HG03354 (cell line): ENCODE measurements at regions not wholly inside any gene's neighbourhood (a gene's known extent, or its start where the extent isn't known, plus 50 kb on each side); places are given as distances from the start of the nearest gene placed in this dataset.
"Not testable (repeated sequence)": the region's sequence is repeated elsewhere in the genome, so short reads cannot be mapped to it uniquely, and the experiment has no call there.

Experiments
- ATAC-seq: cut with Tn5 transposase; IDR thresholded peaks from one replicate; pipeline ENCODE4 v1.9.1; 2021; ENCODE audit warnings: mild to moderate bottlenecking; ENCODE audit not compliant: unreplicated experiment, poor library complexity, severe bottlenecking

- ATAC-seq, result no peak
Observed at GRCh38 chr18:35770376-35771014, 189.0 kb downstream of the GALNT1 start.

- no peak for ATAC-seq
Observed at GRCh38 chr18:35771172-35771571, 189.6 kb downstream of the GALNT1 start.

DNA sequence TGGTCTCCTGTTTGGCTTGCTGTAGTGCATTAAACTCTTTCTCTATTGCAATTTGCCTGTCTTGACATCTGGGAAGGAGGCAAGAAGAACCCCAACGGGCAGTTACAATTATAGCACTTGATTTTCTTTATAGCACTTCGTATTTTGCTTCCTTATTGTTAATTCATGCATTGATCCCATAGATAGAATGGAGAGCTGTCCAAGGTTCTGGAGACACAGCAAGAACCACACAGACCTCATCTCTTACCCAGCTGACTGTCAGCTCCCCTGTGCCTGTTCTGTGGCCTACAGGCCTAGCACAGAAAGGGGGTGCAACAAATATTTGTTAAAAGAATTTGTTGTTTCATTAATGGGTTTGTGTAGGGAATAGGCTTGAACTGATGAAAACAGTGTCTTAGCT lies 194.3 kb downstream of the GALNT1 start:
- ATAC-seq, result no peak

DNA sequence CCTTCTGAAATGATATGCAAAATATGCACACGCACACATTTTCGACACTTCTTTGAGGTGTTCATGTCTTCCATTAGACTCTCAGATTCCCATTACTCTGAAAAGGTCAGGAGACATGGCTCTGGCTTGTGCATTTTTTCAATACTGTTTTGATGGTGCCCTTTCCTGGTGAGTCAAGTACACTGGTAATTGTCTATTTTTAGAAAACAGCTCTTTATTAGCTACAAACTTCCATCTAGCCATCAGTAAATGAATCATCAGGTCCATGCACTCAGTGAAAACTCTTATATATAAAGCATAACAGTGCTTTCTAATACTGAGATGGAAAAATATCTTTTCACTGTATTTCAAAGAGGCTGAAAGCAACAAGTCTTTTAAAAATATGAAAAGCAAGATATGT lies 194.9 kb downstream of the GALNT1 start:
- ATAC-seq, result no peak

- ATAC-seq, result no peak
Observed at GRCh38 chr18:35777039-35777438, 195.4 kb upstream of the RMP24 start.

DNA sequence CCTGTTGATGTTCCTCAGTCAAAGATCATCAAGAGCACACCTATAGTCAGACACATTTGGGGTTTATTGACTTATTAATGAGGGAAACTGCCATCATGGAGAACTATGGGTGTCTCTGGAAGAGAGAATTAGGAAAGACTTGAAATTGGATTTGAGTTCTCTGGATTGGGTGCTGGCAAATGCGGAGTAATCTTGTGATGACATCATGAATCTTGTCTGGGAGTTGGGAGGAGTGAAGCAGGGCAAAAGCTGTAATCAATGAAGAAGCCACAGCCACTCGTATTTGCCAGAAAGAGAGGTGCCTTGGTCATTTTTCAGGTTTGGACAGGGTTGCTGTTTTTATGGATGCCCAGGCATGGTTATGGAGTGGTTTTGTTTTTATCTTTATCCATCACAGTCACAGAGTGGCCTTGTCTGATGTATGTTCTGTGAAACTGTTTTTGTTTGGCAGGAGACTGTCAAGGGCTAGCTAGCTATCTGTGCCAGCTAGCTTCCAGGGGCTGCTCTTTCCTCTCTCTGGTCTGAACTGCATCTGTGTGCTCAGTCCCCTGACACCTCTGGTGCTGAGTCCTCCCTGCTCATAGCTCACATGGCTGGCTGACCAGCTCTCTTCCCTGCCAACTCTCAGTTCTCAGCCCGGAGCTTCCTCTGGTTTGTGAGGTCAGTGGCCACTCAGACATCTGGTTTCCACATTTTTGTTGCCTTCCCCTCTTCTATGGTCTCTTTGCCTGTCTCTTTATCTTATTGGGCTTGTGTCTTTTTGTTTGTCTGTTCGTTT lies 193.4 kb upstream of the RMP24 start:
- no peak for ATAC-seq

- no peak for ATAC-seq
Observed at GRCh38 chr18:35780937-35781336, 191.5 kb upstream of the RMP24 start.

GRCh38 chr18:35782926-35783325 lies 189.6 kb upstream of the RMP24 start:
- no peak for ATAC-seq

DNA sequence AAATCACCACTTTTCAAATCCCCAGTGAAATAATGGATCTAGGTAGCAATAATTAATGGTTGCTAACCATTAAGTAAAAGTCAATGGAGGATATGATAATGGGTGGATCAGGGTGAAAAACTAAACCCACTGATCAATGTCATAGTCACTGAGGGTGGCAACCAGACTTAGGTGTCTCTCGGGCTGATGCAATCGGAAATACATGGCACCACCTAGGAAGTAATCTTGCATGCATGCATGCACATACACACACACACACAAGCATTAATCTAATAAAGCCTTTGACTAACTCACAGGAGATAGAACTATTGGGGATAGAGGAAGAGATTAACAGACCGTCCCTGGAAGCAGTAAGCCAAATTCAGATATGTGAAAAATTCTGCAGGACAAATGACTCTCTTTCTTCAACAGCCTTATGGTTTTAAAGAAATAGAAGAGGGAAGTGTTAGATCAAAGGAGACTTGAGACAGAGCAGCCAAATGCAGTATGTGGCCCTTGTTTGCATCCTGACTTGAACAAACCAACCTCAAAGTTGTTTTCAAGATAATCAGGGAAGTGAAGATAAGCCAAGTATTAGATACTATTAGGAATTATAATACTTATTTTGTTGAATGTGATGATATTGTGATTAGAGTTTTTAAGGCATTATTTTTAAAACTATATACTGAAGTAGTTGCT lies 186.0 kb upstream of the RMP24 start:
- no peak for ATAC-seq

DNA sequence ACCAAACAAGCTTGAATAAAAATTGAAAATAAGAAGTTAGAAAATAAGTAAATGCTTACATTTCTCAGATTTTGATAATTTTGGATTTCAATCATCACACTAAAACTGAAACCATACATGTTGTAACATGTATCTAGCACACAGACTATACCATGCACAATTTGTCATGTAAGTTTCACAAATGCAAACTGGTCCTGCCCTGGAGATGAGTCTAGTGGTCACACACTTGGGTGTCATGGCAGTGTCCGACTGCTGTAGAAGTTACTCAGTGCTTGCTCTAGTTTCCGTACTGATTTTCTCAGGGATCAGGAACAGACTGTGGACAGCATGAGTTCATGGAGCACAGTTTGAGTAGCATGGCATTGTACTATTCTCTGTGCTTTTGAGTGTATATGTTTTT lies 182.9 kb upstream of the RMP24 start:
- no peak for ATAC-seq

- ATAC-seq, result no peak
Observed at GRCh38 chr18:35797948-35798347, 174.5 kb upstream of the RMP24 start.

DNA sequence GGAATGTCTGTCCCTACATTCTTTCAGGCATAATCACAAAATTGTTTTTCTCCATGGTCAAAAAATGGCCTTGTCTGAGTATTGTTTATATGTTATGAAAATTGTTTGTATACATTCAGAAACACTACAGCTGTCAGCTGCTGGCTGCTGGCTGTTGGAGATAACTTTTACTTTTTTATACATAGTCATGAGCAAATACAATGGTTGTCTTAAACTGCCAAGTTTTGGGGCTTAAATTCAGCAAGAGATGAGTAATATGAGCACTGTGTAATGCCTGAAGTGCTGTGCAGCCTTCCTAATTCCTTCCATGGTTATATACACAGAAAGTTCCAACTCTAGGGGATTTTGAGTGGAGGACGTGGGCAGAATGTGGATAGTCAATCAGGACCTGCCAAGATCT lies 168.9 kb upstream of the RMP24 start:
- no peak for ATAC-seq

GRCh38 chr18:35804377-35804776 lies 168.1 kb upstream of the RMP24 start:
- no peak for ATAC-seq

DNA sequence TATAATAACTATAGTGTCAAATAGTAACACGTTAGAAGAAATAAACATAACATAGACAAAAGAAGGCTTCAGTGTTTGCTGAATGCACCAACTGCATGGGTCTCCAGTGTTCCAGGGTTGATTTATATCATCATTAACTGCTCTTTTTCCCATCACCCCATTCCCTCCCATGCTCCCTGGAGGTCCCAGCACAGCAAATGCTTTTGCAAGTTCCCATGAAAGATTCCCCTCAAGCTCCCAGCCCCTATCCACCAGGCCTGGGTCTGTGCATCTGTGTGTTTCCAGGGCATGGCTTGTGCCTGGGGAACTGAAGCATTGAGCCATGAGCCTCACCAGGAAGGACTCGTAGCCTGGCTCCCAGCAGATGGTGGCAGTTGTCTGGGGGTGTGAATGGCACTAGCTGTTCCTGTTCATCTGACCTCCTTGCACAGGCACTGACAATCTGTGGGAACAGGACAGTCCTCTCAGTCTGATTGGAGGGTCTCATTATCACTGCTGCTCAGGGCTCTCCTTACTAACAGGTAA lies 164.6 kb upstream of the RMP24 start:
- ATAC-seq, result no peak

DNA sequence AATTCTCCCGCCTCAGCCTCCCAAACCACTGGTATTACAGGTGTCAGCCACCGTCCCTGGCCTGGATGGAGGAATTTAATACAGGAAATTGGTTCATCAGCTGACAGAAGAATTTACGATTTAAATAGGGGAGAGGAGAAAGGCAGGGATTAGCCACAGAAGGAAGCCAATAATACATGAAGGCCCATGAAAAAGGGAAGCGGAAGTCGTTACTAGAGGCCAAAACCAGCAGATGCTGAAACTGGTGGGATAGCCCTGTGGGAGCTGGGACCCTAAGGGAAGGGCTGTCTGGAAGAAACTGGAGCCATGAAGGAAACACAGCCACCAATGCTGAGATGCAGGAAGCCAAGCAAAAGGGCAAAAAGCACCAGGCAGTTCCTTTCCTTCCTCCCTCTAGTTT lies 163.7 kb upstream of the RMP24 start:
- ATAC-seq, result no peak

GRCh38 chr18:35810520-35810919 lies 162.0 kb upstream of the RMP24 start:
- ATAC-seq, result no peak

GRCh38 chr18:35811896-35812295 lies 160.6 kb upstream of the RMP24 start:
- no peak for ATAC-seq

- ATAC-seq, result not testable (repeated sequence)
Observed at GRCh38 chr18:35815011-35815410, 157.5 kb upstream of the RMP24 start.

- no peak for ATAC-seq
Observed at GRCh38 chr18:35816003-35816402, 156.5 kb upstream of the RMP24 start.

DNA sequence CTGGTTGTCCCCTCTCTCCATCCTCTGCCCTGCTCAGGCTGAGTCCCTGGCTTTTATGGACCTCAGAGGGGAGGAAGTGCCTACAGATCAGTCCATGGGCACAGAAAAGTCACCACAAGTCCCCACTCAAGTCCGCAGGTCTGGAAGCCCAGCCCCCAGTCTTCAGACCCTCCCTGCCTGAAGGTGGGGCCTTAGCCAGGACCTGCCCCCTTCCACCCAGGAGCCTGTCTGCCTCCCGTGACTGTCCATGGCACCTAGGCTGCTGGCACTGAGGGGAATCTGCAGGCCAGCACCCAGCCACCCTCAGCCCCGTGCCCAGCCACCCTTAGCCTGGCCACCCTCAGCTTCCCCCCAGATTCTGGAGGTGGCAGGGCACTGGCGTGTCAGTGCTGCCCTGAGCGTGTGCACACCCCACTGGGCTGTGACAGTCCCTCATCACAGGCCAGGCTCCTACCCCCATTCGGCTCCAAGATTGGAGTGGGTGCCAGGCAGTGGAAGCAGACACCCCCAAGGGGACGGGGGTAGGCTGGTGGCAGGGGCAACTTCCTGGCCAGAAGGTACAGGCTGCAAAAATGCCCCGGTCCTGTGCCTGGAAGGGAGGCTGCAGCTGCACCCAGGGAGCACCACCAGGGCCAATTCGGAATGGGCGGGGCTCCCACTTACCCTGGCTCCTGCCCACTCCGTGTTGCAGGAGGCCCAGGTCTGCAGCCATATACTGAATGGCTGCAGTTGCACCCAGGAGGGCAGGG lies 154.7 kb upstream of the RMP24 start:
- ATAC-seq, result no peak
